H9 (cell line): ENCODE measurements at regions not wholly inside any gene's neighbourhood (a gene's known extent, or its start where the extent isn't known, plus 50 kb on each side); places are given as distances from the start of the nearest gene placed in this dataset.

Experiments used
- DNase-seq: peaks from one replicate; pipeline ENCODE4 v3.0.0-alpha.2; 2017
- H2AFZ ChIP-seq: one replicate; pipeline ENCODE4 v1.6.1; 2013; ENCODE audit warnings: mild to moderate bottlenecking, low read length, control low read depth, moderate library complexity
- H2AK5ac ChIP-seq: 2 replicates; pipeline ENCODE4 v1.6.1; 2013; ENCODE audit warnings: low read length, control low read depth, mixed read lengths; ENCODE audit not compliant: insufficient read length
- H2BK120ac ChIP-seq: one replicate; pipeline ENCODE4 v1.6.1; 2013; ENCODE audit warnings: low read depth, mild to moderate bottlenecking, low read length, control low read depth, inconsistent platforms; ENCODE audit not compliant: poor library complexity, severe bottlenecking
- H2BK12ac ChIP-seq: 2 replicates; pipeline ENCODE4 v1.6.1; 2013; ENCODE audit warnings: low read length, control low read depth, mixed read lengths, low read depth; ENCODE audit not compliant: insufficient read length
- H2BK15ac ChIP-seq: 2 replicates; pipeline ENCODE4 v1.6.1; 2013; ENCODE audit warnings: low read depth, low read length, control low read depth
- H2BK20ac ChIP-seq: one replicate; pipeline ENCODE4 v1.6.1; 2013; ENCODE audit warnings: low read depth, mild to moderate bottlenecking, low read length, control low read depth, inconsistent platforms; ENCODE audit not compliant: poor library complexity, severe bottlenecking
- H2BK5ac ChIP-seq: 2 replicates; pipeline ENCODE4 v1.6.1; 2013; ENCODE audit warnings: low read length, control low read depth, mixed read lengths; ENCODE audit not compliant: insufficient read length
- H3K14ac ChIP-seq: 2 replicates; pipeline ENCODE4 v1.6.1; 2013; ENCODE audit warnings: low read length, control low read depth; ENCODE audit not compliant: insufficient read depth
- H3K18ac ChIP-seq: 2 replicates; pipeline ENCODE4 v1.6.1; 2013; ENCODE audit warnings: low read depth, mild to moderate bottlenecking, mixed read lengths, low read length, control low read depth; ENCODE audit not compliant: insufficient read length
- H3K23ac ChIP-seq: 2 replicates; pipeline ENCODE4 v1.6.1; 2013; ENCODE audit warnings: low read length, control low read depth, mixed read lengths, low read depth; ENCODE audit not compliant: insufficient read length
- H3K23me2 ChIP-seq: 2 replicates; pipeline ENCODE4 v1.6.1; 2013; ENCODE audit warnings: low read depth, mild to moderate bottlenecking, mixed read lengths, low read length, control low read depth; ENCODE audit not compliant: insufficient read length, poor library complexity, severe bottlenecking
- H3K27ac ChIP-seq: 2 replicates; pipeline ENCODE4 v1.5.1; 2013; ENCODE audit warnings: low read length, control low read depth, mixed read lengths, low read depth; ENCODE audit not compliant: insufficient read length
- H3K27me3 ChIP-seq: 2 replicates; pipeline ENCODE4 v1.6.1; 2013; ENCODE audit warnings: low read length, control low read depth, inconsistent platforms; ENCODE audit not compliant: insufficient read depth
- H3K4ac ChIP-seq: 2 replicates; pipeline ENCODE4 v1.6.1; 2013; ENCODE audit warnings: low read depth, mild to moderate bottlenecking, control low read depth, inconsistent platforms, low read length, moderate library complexity
- H3K4me1 ChIP-seq: 2 replicates; pipeline ENCODE4 v1.6.1; 2013; ENCODE audit warnings: low read length, control low read depth, inconsistent platforms; ENCODE audit not compliant: insufficient read depth
- H3K4me2 ChIP-seq: 2 replicates; pipeline ENCODE4 v1.6.1; 2013; ENCODE audit warnings: low read length, control low read depth, mixed read lengths; ENCODE audit not compliant: insufficient read length, insufficient read depth
- H3K56ac ChIP-seq: 2 replicates; pipeline ENCODE4 v1.6.1; 2013; ENCODE audit warnings: low read depth, mild to moderate bottlenecking, mixed read lengths, low read length, control low read depth; ENCODE audit not compliant: insufficient read length
- H3K79me1 ChIP-seq: 2 replicates; pipeline ENCODE4 v1.6.1; 2013; ENCODE audit warnings: low read depth, mild to moderate bottlenecking, moderate library complexity, low read length, control low read depth, inconsistent platforms; ENCODE audit not compliant: insufficient read depth, poor library complexity, severe bottlenecking
- H3K79me2 ChIP-seq: 2 replicates; pipeline ENCODE4 v1.6.1; 2013; ENCODE audit warnings: low read length, control low read depth, inconsistent platforms; ENCODE audit not compliant: insufficient read depth
- H3K9ac ChIP-seq: 2 replicates; pipeline ENCODE4 v1.6.1; 2013; ENCODE audit warnings: low read length, control low read depth, mixed read lengths; ENCODE audit not compliant: insufficient read length; ENCODE audit errors: extremely low read depth
- H3K9me3 ChIP-seq: one replicate; pipeline ENCODE4 v1.6.1; 2013; ENCODE audit warnings: low read depth, low read length, inconsistent platforms; ENCODE audit not compliant: control insufficient read depth
- H3T11ph ChIP-seq: one replicate; pipeline ENCODE4 v1.6.1; 2013; ENCODE audit warnings: mild to moderate bottlenecking, low read length, control low read depth, inconsistent platforms
- H4K20me1 ChIP-seq: one replicate; pipeline ENCODE4 v1.6.1; 2013; ENCODE audit not compliant: control insufficient read depth, insufficient read length, insufficient read depth
- H4K5ac ChIP-seq: 2 replicates; pipeline ENCODE4 v1.6.1; 2013; ENCODE audit warnings: low read depth, mild to moderate bottlenecking, mixed read lengths, low read length, control low read depth; ENCODE audit not compliant: insufficient read length
- H4K8ac ChIP-seq: replicated peaks from 2 replicates; pipeline ENCODE4 v1.6.1; 2013; ENCODE audit warnings: low read length, control low read depth, mixed read lengths, low read depth; ENCODE audit not compliant: insufficient read length
- H4K91ac ChIP-seq: 2 replicates; pipeline ENCODE4 v1.6.1; 2013; ENCODE audit warnings: low read depth, mild to moderate bottlenecking, moderate library complexity, mixed read lengths, low read length, control low read depth; ENCODE audit not compliant: insufficient read length
- H3K27ac Mint-ChIP-seq, 3 experiments: 2 replicates in 2 of 3; 3 replicates in 1 of 3; pipeline ENCODE4 v1.8.0; 2020 to 2021; ENCODE audit warnings: mixed read lengths in 3 of 3, mild to moderate bottlenecking in 1 of 3, moderate library complexity in 1 of 3
- H3K27me3 Mint-ChIP-seq: 2 replicates; pipeline ENCODE4 v1.8.0; 2021; ENCODE audit warnings: low read depth, mild to moderate bottlenecking, moderate library complexity, mixed read lengths
- H3K36me3 Mint-ChIP-seq, 3 experiments: 2 replicates in 2 of 3; 3 replicates in 1 of 3; pipeline ENCODE4 v1.8.0; 2020 to 2021; ENCODE audit warnings: low read depth in 3 of 3, mixed read lengths in 3 of 3; ENCODE audit not compliant: insufficient read depth in 1 of 3
- H3K4me1 Mint-ChIP-seq, 2 experiments: 2 replicates each; pipeline ENCODE4 v1.8.0; 2020; ENCODE audit warnings: mixed read lengths in 2 of 2
- H3K4me3 Mint-ChIP-seq, 2 experiments: 2 replicates in 1 of 2; 3 replicates in 1 of 2; pipeline ENCODE4 v1.8.0; 2020 to 2021; ENCODE audit warnings: mild to moderate bottlenecking in 2 of 2, mixed read lengths in 2 of 2, moderate library complexity in 1 of 2
- H3K9me3 Mint-ChIP-seq, 2 experiments: 2 replicates in 1 of 2; 3 replicates in 1 of 2; pipeline ENCODE4 v1.8.0; 2020; ENCODE audit warnings: mild to moderate bottlenecking in 2 of 2, mixed read lengths in 2 of 2, moderate library complexity in 1 of 2
- CTCF ChIP-seq: fragments of 200-600 bp; sonication (generic); conservative IDR thresholded peaks from 3 replicates; pipeline ENCODE4 v1.8.0; 2021; ENCODE audit warnings: antibody characterized with exemption, mild to moderate bottlenecking
- WGBS: extraction: QIAGEN DNeasy Blood & Tissue Kit; methylation state at CpG from one replicate; pipeline ENCODE4 v1.1.7; 2013; ENCODE audit warnings: missing lambda C conversion rate, low lambda C conversion rate, mixed read lengths; ENCODE audit not compliant: insufficient read length; ENCODE audit errors: extremely low coverage; 5-methylcytosine and 5-hydroxymethylcytosine counted together

- Mint-ChIP-seq H3K27me3 (no peaks in the 10 kb centered on the region), H3K4me3 (no peak overlapping the region), H3K27ac (no peak overlapping the region), H3K4me1 (no peaks in the 10 kb centered on the region), H3K36me3 (peaks cover 0 to 9% (median 2%) of the 10 kb centered on the region in 3 experiments; a peak in 2 of 7 replicates), H3K9me3 (peaks cover 52 to 56% of the 10 kb centered on the region in 2 experiments)
- Histone ChIP-seq H3K27ac (no peak overlapping the region), H3K9ac (no peak overlapping the region), H2BK15ac (no peak overlapping the region), H2BK120ac (no peak overlapping the region), H3K79me1 (no peaks in the 10 kb centered on the region), H3K56ac (no peak overlapping the region), H3K27me3 (no peaks in the 10 kb centered on the region), H3K4ac (no peak overlapping the region), H2AFZ (no peak overlapping the region), H3K79me2 (no peaks in the 10 kb centered on the region), H3K4me1 (no peaks in the 10 kb centered on the region), H4K91ac (no peak overlapping the region), H4K8ac (no peak overlapping the region), H3K9me3 (no peaks in the 10 kb centered on the region), H4K5ac (no peak overlapping the region), H3K23ac (no peak overlapping the region), H4K20me1 (no peaks in the 10 kb centered on the region), H3K14ac (no peak overlapping the region), H3K18ac (no peak overlapping the region), H2BK5ac (no peak overlapping the region), H2BK12ac (no peak overlapping the region), H2BK20ac (no peak overlapping the region), H2AK5ac (no peak overlapping the region), H3K4me2 (no peak overlapping the region), H3T11ph (no peak overlapping the region), H3K23me2 (no peaks in the 10 kb centered on the region)
- WGBS: no CpG with 5 or more reads among the region's 7 CpGs
- no peak for DNase-seq
- TF ChIP-seq CTCF: no peak
These were observed 236.4 kb upstream of the MID1 start for GRCh38 chrX:10856797-10857196.
